ENCODE measurements at regions not wholly inside any gene's neighbourhood (a gene's known extent, or its start where the extent isn't known, plus 50 kb on each side); places are given as distances from the start of the nearest gene placed in this dataset.
"Not testable (repeated sequence)": the region's sequence is repeated elsewhere in the genome, so short reads cannot be mapped to it uniquely, and the experiment has no call there.

- not testable (repeated sequence) for H3K36me3 ChIP-seq (ENCODE audit: control insufficient read depth, insufficient read depth, low read length); H3K27ac ChIP-seq (ENCODE audit: insufficient read depth, low read depth, low read length, poor library complexity, severe bottlenecking); H3K9me3 ChIP-seq (ENCODE audit: control insufficient read depth, low read length); H3K27me3 ChIP-seq (ENCODE audit: control insufficient read depth, insufficient read depth, low read length, poor library complexity, severe bottlenecking); H3K4me1 ChIP-seq (ENCODE audit: control insufficient read depth, insufficient read depth, low read length); H3K4me3 ChIP-seq (ENCODE audit: insufficient read depth, low read depth, low read length)
- WGBS, 2 experiments, result 89 to 90% methylated on average over 10 of the region's 10 CpGs
Observed at GRCh38 chr10:106343539-106343938, 821.0 kb downstream of the SORCS1 start.

DNA sequence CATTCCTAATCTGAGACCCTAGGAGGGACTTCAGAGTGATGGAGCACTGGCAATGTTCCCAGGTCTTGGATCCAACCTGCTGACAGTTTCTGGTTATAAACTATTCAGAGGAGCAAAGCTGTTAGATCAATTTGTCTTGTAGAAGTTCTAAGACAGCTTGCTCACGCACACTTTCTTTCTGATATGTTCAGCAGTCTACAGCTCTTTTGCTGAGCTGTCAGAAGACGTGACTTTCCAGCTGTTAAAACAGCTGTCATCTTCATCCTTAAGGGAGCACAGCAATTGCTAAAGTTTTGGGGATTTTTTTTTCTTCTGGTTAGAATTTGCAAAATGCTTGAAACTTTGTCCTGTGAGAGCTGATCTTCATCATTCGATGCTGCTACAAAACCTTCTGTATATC is 823.1 kb downstream of the SORCS1 start:
- Histone ChIP-seq H3K4me1 (ENCODE audit: control insufficient read depth, insufficient read depth, low read length) (no peaks in the 10 kb centered on the region), H3K27ac (ENCODE audit: insufficient read depth, low read depth, low read length, poor library complexity, severe bottlenecking) (no peak overlapping the region), H3K4me3 (ENCODE audit: insufficient read depth, low read depth, low read length) (no peak overlapping the region), H3K36me3 (ENCODE audit: control insufficient read depth, insufficient read depth, low read length) (no peaks in the 10 kb centered on the region), H3K27me3 (ENCODE audit: control insufficient read depth, insufficient read depth, low read length, poor library complexity, severe bottlenecking) (no peaks in the 10 kb centered on the region), H3K9me3 (ENCODE audit: control insufficient read depth, low read length) (no peaks in the 10 kb centered on the region)
- WGBS, 2 experiments, result 92 to 97% methylated on average over 3 of the region's 3 CpGs

- H3K4me3 ChIP-seq (ENCODE audit: insufficient read depth, low read depth, low read length), result no peak overlapping the region
- H3K27me3 ChIP-seq (ENCODE audit: control insufficient read depth, insufficient read depth, low read length, poor library complexity, severe bottlenecking), result no peaks in the 10 kb centered on the region
- no peaks in the 10 kb centered on the region for H3K36me3 ChIP-seq (ENCODE audit: control insufficient read depth, insufficient read depth, low read length)
- no peaks in the 10 kb centered on the region for H3K9me3 ChIP-seq (ENCODE audit: control insufficient read depth, low read length)
- H3K27ac ChIP-seq (ENCODE audit: insufficient read depth, low read depth, low read length, poor library complexity, severe bottlenecking), result no peak overlapping the region
- no peaks in the 10 kb centered on the region for H3K4me1 ChIP-seq (ENCODE audit: control insufficient read depth, insufficient read depth, low read length)
- WGBS, 2 experiments, result 70 to 76% methylated on average over 2 of the region's 2 CpGs
Observed at GRCh38 chr10:106338486-106338885, 826.0 kb downstream of the SORCS1 start.

- H3K36me3 ChIP-seq (ENCODE audit: control insufficient read depth, insufficient read depth, low read length), result no peaks in the 10 kb centered on the region
- H3K9me3 ChIP-seq (ENCODE audit: control insufficient read depth, low read length), result no peaks in the 10 kb centered on the region
- WGBS, 2 experiments, result 84 to 98% methylated on average over 4 to 5 of the region's 5 CpGs
- H3K4me3 ChIP-seq (ENCODE audit: insufficient read depth, low read depth, low read length), result no peak overlapping the region
- no peaks in the 10 kb centered on the region for H3K4me1 ChIP-seq (ENCODE audit: control insufficient read depth, insufficient read depth, low read length)
- H3K27me3 ChIP-seq (ENCODE audit: control insufficient read depth, insufficient read depth, low read length, poor library complexity, severe bottlenecking), result no peaks in the 10 kb centered on the region
- H3K27ac ChIP-seq (ENCODE audit: insufficient read depth, low read depth, low read length, poor library complexity, severe bottlenecking), result no peak overlapping the region
Observed at GRCh38 chr10:106336874-106337273, 827.6 kb downstream of the SORCS1 start.

DNA sequence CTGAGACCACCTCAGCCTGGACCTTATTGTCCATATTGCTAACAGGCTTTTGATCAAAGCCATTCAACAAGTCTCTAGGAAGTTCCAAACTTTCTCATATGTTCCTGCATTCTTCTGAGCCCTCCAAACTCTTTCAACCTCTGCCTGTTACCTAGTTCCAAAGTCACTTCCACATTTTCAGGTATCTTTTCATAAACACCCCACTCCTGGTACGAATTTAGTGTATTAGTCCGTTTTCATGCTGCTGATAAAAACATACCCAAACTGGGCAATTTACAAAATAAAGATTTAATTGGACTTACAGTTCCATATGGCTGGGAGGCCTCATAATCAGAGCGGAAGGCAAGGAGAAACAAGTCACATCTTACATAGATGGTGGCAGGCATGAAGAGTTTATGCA is 836.8 kb downstream of the SORCS1 start:
- Histone ChIP-seq H3K27me3 (ENCODE audit: control insufficient read depth, insufficient read depth, low read length, poor library complexity, severe bottlenecking) (no peaks in the 10 kb centered on the region), H3K9me3 (ENCODE audit: control insufficient read depth, low read length) (no peaks in the 10 kb centered on the region), H3K27ac (ENCODE audit: insufficient read depth, low read depth, low read length, poor library complexity, severe bottlenecking) (no peak overlapping the region), H3K4me1 (ENCODE audit: control insufficient read depth, insufficient read depth, low read length) (no peaks in the 10 kb centered on the region), H3K36me3 (ENCODE audit: control insufficient read depth, insufficient read depth, low read length) (no peaks in the 10 kb centered on the region), H3K4me3 (ENCODE audit: insufficient read depth, low read depth, low read length) (no peak overlapping the region)
- 87 to 93% methylated on average over 3 of the region's 3 CpGs for WGBS, 2 experiments

DNA sequence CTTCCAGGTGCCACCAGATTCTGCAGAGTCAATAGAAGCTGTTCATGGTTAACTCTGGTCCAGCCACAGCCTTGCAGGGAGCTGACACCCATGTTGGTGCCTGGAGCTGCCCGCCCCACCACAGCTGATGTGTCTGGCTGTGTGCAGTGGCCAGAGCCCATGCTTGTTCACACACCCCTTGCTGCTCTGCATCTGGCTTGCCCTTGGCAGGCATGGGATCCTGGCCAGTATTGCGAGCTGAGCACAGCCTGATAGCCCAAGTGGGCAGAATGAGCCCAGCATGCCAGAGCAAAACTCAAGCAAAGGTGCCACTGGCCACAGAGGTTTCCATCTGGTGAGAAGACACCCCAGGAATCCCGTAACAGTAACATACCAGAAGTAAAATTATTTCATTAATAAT is 843.6 kb downstream of the SORCS1 start:
- WGBS, 2 experiments, result 89 to 95% methylated on average over 2 to 3 of the region's 3 CpGs
- H3K27ac ChIP-seq (ENCODE audit: insufficient read depth, low read depth, low read length, poor library complexity, severe bottlenecking), result no peak overlapping the region
- H3K4me3 ChIP-seq (ENCODE audit: insufficient read depth, low read depth, low read length), result no peak overlapping the region
- H3K9me3 ChIP-seq (ENCODE audit: control insufficient read depth, low read length), result no peaks in the 10 kb centered on the region
- H3K36me3 ChIP-seq (ENCODE audit: control insufficient read depth, insufficient read depth, low read length), result no peaks in the 10 kb centered on the region
- no peaks in the 10 kb centered on the region for H3K27me3 ChIP-seq (ENCODE audit: control insufficient read depth, insufficient read depth, low read length, poor library complexity, severe bottlenecking)
- no peaks in the 10 kb centered on the region for H3K4me1 ChIP-seq (ENCODE audit: control insufficient read depth, insufficient read depth, low read length)

DNA sequence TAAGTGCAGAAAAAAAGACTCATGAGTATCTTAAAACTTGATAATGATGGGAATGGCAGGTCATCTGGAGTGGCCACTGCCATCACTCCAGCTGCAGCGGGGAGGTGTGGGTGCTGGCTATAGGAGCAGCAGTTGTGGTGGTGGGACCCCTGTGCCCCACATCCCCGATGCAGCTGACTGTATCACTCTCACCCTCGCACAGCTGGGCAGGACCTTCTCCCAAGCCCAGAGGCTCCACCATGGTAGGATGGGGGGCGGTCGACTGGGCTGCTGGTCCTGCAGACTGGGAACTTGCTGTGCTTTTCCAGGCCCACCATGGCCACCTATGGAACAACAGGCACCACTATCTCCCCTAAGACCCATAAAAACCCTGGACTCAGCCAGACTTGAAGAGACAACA is 844.4 kb downstream of the SORCS1 start:
- 93 to 94% methylated on average over 5 of the region's 5 CpGs for WGBS, 2 experiments
- Histone ChIP-seq H3K9me3 (ENCODE audit: control insufficient read depth, low read length) (no peaks in the 10 kb centered on the region), H3K27me3 (ENCODE audit: control insufficient read depth, insufficient read depth, low read length, poor library complexity, severe bottlenecking) (no peaks in the 10 kb centered on the region), H3K4me1 (ENCODE audit: control insufficient read depth, insufficient read depth, low read length) (no peaks in the 10 kb centered on the region), H3K27ac (ENCODE audit: insufficient read depth, low read depth, low read length, poor library complexity, severe bottlenecking) (no peak overlapping the region), H3K36me3 (ENCODE audit: control insufficient read depth, insufficient read depth, low read length) (no peaks in the 10 kb centered on the region), H3K4me3 (ENCODE audit: insufficient read depth, low read depth, low read length) (no peak overlapping the region)

DNA sequence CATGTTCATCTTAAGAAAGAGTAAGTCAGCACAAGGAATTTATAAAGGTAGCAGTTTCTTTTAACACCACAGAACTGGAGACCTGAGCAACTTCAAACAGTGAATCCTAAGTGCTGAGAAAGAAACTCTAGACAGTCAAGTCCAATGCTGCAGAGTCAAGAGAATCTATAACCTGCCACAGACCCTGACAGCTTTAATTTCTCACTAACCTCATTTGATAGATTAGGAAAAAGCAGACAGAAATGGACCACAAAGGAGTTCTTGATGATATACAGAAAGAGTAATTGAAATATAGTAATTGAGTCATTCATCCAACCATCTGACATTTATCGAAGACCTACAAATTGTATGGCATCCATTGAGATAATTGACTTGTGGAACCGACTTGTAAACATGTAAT is 847.0 kb downstream of the SORCS1 start:
- no peaks in the 10 kb centered on the region for H3K9me3 ChIP-seq (ENCODE audit: control insufficient read depth, low read length)
- H3K36me3 ChIP-seq (ENCODE audit: control insufficient read depth, insufficient read depth, low read length), result no peaks in the 10 kb centered on the region
- no peaks in the 10 kb centered on the region for H3K27me3 ChIP-seq (ENCODE audit: control insufficient read depth, insufficient read depth, low read length, poor library complexity, severe bottlenecking)
- H3K27ac ChIP-seq (ENCODE audit: insufficient read depth, low read depth, low read length, poor library complexity, severe bottlenecking), result no peak overlapping the region
- WGBS, 2 experiments, result 100% methylated on average over 1 of the region's 2 CpGs; no CpG with 5 or more reads in 1 of the 2 experiments
- no peaks in the 10 kb centered on the region for H3K4me1 ChIP-seq (ENCODE audit: control insufficient read depth, insufficient read depth, low read length)
- no peak overlapping the region for H3K4me3 ChIP-seq (ENCODE audit: insufficient read depth, low read depth, low read length)

GRCh38 chr10:106313041-106313440 is 851.5 kb downstream of the SORCS1 start:
- H3K27ac ChIP-seq (ENCODE audit: insufficient read depth, low read depth, low read length, poor library complexity, severe bottlenecking), result no peak overlapping the region
- no peaks in the 10 kb centered on the region for H3K27me3 ChIP-seq (ENCODE audit: control insufficient read depth, insufficient read depth, low read length, poor library complexity, severe bottlenecking)
- WGBS, 2 experiments, result 100% methylated on average over 1 of the region's 1 CpG; no CpG with 5 or more reads in 1 of the 2 experiments
- no peak overlapping the region for H3K4me3 ChIP-seq (ENCODE audit: insufficient read depth, low read depth, low read length)
- no peaks in the 10 kb centered on the region for H3K36me3 ChIP-seq (ENCODE audit: control insufficient read depth, insufficient read depth, low read length)
- H3K4me1 ChIP-seq (ENCODE audit: control insufficient read depth, insufficient read depth, low read length), result peaks cover 9% of the 10 kb centered on the region
- H3K9me3 ChIP-seq (ENCODE audit: control insufficient read depth, low read length), result no peaks in the 10 kb centered on the region

DNA sequence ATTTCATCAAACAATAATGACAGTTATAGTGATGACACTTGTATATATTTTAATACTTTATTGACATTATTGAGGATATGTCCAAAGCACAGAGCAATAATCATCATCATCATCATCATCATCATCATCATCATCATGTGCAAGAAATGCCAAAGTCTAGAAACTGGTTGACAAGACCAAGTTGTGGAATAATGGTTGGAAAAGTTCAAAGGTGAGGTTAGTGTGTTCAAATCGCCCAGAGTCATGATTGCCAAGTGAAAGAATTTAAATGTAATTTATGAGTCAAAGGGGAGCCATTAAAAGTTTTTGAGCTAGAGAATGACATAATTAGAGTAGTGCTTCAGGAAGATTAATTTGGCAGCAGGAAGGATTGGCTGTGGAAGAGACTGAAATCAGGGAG is 852.4 kb downstream of the SORCS1 start:
- Histone ChIP-seq H3K4me1 (ENCODE audit: control insufficient read depth, insufficient read depth, low read length) (peaks cover 9% of the 10 kb centered on the region), H3K4me3 (ENCODE audit: insufficient read depth, low read depth, low read length) (no peak overlapping the region), H3K9me3 (ENCODE audit: control insufficient read depth, low read length) (no peaks in the 10 kb centered on the region), H3K36me3 (ENCODE audit: control insufficient read depth, insufficient read depth, low read length) (no peaks in the 10 kb centered on the region), H3K27me3 (ENCODE audit: control insufficient read depth, insufficient read depth, low read length, poor library complexity, severe bottlenecking) (no peaks in the 10 kb centered on the region), H3K27ac (ENCODE audit: insufficient read depth, low read depth, low read length, poor library complexity, severe bottlenecking) (no peak overlapping the region)
- WGBS, 2 experiments, result 94% methylated on average over 1 of the region's 1 CpG

GRCh38 chr10:106311590-106311989 is 852.9 kb downstream of the SORCS1 start:
- Histone ChIP-seq H3K4me1 (ENCODE audit: control insufficient read depth, insufficient read depth, low read length) (peaks cover 9% of the 10 kb centered on the region), H3K27ac (ENCODE audit: insufficient read depth, low read depth, low read length, poor library complexity, severe bottlenecking) (no peak overlapping the region), H3K27me3 (ENCODE audit: control insufficient read depth, insufficient read depth, low read length, poor library complexity, severe bottlenecking) (no peaks in the 10 kb centered on the region), H3K4me3 (ENCODE audit: insufficient read depth, low read depth, low read length) (no peak overlapping the region), H3K9me3 (ENCODE audit: control insufficient read depth, low read length) (no peaks in the 10 kb centered on the region), H3K36me3 (ENCODE audit: control insufficient read depth, insufficient read depth, low read length) (no peaks in the 10 kb centered on the region)
- 96 to 100% methylated on average over 3 to 4 of the region's 4 CpGs for WGBS, 2 experiments

Data from ectodermal cell (in vitro differentiated cells).